ENCODE measurements at regions not wholly inside any gene's neighbourhood (a gene's known extent, or its start where the extent isn't known, plus 50 kb on each side); places are given as distances from the start of the nearest gene placed in this dataset.

DNA sequence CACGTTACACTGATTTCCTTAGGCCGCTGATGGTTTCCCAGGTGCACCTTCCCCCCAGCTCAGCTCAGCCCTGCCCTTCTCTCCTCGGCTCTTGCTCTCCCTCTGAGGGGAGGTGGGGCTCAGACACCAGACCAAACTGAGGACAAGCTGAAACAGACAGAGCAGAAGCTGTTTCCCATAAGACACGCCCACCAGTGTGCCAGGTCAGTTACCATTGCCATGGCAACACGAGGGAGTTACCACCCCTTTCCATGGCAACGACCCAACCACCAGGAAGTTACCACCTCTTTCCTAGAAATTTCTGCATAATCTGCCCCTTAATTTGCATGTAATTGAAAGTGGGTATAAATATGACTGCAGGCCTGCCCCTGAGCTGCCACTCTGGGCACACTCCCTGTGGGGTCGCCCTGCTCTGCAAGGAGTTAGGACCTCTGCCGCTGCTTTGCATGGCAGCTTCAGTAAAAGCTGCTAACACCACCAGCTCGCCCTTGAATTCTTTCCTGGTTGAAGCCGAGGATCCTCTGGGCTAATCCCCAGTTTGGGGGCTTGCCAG lies 120.9 kb upstream of the SMIM21 start:
- Histone ChIP-seq H2AFZ (no peak overlapping the region), H3K79me2 (ENCODE audit: low read depth) (no peaks in the 10 kb centered on the region), H3K27ac (no peak overlapping the region), H3K9me3 (ENCODE audit: insufficient read depth, low read depth) (no peaks in the 10 kb centered on the region), H3K27me3 (ENCODE audit: insufficient read depth, low read depth) (peaks cover 65% of the 10 kb centered on the region), H3K4me2 (no peak overlapping the region), H3K36me3 (ENCODE audit: low read depth) (no peaks in the 10 kb centered on the region), H3K9me2 (ENCODE audit: insufficient read depth) (no peaks in the 10 kb centered on the region), H3K4me1 (replicated peaks; ENCODE audit: insufficient read depth) (no peaks in the 10 kb centered on the region), H4K20me1 (ENCODE audit: insufficient read depth) (no peaks in the 10 kb centered on the region), H3K4me3 (no peak overlapping the region), H3F3A (ENCODE audit: insufficient read depth, low read depth) (no peaks in the 10 kb centered on the region)
- intact Hi-C loops (cut with micrococcal nuclease; ENCODE audit: unreplicated experiment) = no loop called here
- no peak for DNase-seq
- POLR2A ChIA-PET (ENCODE audit: unreplicated experiment) = no interaction called here
- TF ChIP-seq EZH2 (IDR thresholded peaks at IDR 0.05; ENCODE audit: low read depth) = no peak
- TF ChIP-seq, protein P1, sequence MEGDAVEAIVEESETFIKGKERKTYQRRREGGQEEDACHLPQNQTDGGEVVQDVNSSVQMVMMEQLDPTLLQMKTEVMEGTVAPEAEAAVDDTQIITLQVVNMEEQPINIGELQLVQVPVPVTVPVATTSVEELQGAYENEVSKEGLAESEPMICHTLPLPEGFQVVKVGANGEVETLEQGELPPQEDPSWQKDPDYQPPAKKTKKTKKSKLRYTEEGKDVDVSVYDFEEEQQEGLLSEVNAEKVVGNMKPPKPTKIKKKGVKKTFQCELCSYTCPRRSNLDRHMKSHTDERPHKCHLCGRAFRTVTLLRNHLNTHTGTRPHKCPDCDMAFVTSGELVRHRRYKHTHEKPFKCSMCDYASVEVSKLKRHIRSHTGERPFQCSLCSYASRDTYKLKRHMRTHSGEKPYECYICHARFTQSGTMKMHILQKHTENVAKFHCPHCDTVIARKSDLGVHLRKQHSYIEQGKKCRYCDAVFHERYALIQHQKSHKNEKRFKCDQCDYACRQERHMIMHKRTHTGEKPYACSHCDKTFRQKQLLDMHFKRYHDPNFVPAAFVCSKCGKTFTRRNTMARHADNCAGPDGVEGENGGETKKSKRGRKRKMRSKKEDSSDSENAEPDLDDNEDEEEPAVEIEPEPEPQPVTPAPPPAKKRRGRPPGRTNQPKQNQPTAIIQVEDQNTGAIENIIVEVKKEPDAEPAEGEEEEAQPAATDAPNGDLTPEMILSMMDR (conservative IDR thresholded peaks at IDR 0.05) = no peak
- CTCF ChIA-PET = no interaction called here
- no TSS peak for BruUV-seq (replicated peaks)

DNA sequence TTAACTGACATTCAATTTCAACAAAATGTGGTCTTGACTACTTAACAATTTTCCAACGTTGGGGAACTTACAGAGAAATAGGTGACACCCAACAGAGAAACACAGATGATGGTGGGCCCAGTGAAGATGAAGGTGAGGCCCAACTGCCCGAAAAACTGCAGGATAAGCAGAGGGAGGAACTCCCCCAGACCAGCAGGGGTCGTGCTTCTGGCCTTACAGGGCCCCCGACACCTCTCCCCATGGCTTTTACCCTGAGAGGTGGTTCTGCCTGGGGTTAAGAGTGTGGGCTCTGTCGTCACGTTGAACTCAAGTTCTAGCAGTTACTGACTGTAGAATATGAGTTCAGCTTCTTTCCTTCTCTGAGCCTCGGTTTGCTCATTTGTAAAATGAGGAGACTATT lies 119.5 kb upstream of the SMIM21 start:
- Histone ChIP-seq H2AFZ (no peak overlapping the region), H3K27me3 (ENCODE audit: insufficient read depth, low read depth) (peaks cover 56% of the 10 kb centered on the region), H3F3A (ENCODE audit: insufficient read depth, low read depth) (no peaks in the 10 kb centered on the region), H4K20me1 (ENCODE audit: insufficient read depth) (no peaks in the 10 kb centered on the region), H3K4me2 (no peak overlapping the region), H3K4me3 (no peak overlapping the region), H3K79me2 (ENCODE audit: low read depth) (no peaks in the 10 kb centered on the region), H3K27ac (no peak overlapping the region), H3K9me2 (ENCODE audit: insufficient read depth) (no peaks in the 10 kb centered on the region), H3K9me3 (ENCODE audit: insufficient read depth, low read depth) (no peaks in the 10 kb centered on the region), H3K36me3 (ENCODE audit: low read depth) (no peaks in the 10 kb centered on the region), H3K4me1 (replicated peaks; ENCODE audit: insufficient read depth) (no peaks in the 10 kb centered on the region)
- POLR2A ChIA-PET (ENCODE audit: unreplicated experiment) = no interaction called here
- intact Hi-C loops (cut with micrococcal nuclease; ENCODE audit: unreplicated experiment) = no loop called here
- BruUV-seq (replicated peaks) = no TSS peak
- CTCF ChIA-PET = no interaction called here
- DNase-seq = no peak
- TF ChIP-seq EZH2 (IDR thresholded peaks at IDR 0.05; ENCODE audit: low read depth) = no peak
- TF ChIP-seq, protein P1 (conservative IDR thresholded peaks at IDR 0.05) = no peak

DNA sequence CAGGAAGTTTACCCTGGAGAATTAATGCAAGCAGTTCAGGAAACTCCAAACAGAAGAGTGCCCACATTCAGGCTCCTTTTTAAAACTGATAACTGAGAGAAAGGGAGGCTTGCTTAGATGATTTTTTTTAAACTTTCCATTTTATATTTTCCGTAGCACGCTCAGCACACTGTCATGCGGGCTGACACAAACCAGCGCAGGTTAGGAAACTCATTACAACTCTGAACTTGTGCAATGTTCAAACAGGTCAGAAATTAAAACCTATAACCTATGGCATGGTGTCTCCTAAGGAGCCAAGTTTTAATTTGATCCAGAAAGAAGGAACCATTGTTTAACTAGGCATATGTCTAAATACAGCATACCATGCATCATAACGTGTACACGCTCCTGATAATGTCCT lies 117.7 kb upstream of the SMIM21 start:
- Histone ChIP-seq H3K79me2 (ENCODE audit: low read depth) (no peaks in the 10 kb centered on the region), H3K27me3 (ENCODE audit: insufficient read depth, low read depth) (peaks cover 44% of the 10 kb centered on the region), H3K4me3 (no peak overlapping the region), H3K9me3 (ENCODE audit: insufficient read depth, low read depth) (no peaks in the 10 kb centered on the region), H3K4me1 (replicated peaks; ENCODE audit: insufficient read depth) (no peaks in the 10 kb centered on the region), H3K36me3 (ENCODE audit: low read depth) (no peaks in the 10 kb centered on the region), H2AFZ (no peak overlapping the region), H3K4me2 (no peak overlapping the region), H3F3A (ENCODE audit: insufficient read depth, low read depth) (no peaks in the 10 kb centered on the region), H4K20me1 (ENCODE audit: insufficient read depth) (no peaks in the 10 kb centered on the region), H3K9me2 (ENCODE audit: insufficient read depth) (no peaks in the 10 kb centered on the region), H3K27ac (no peak overlapping the region)
- no peak for DNase-seq
- no peak for TF ChIP-seq EZH2 (IDR thresholded peaks at IDR 0.05; ENCODE audit: low read depth)
- TF ChIP-seq, protein P1 (conservative IDR thresholded peaks at IDR 0.05) = no peak
- no TSS peak for BruUV-seq (replicated peaks)
- POLR2A ChIA-PET (ENCODE audit: unreplicated experiment) = no interaction called here
- intact Hi-C loops (cut with micrococcal nuclease; ENCODE audit: unreplicated experiment) = no loop called here
- CTCF ChIA-PET = no interaction called here
